GM19025 (cell line): ENCODE measurements at regions not wholly inside any gene's neighbourhood (a gene's known extent, or its start where the extent isn't known, plus 50 kb on each side); places are given as distances from the start of the nearest gene placed in this dataset.
"Not testable (repeated sequence)": the region's sequence is repeated elsewhere in the genome, so short reads cannot be mapped to it uniquely, and the experiment has no call there.

Source experiments
- ATAC-seq: cut with Tn5 transposase; IDR thresholded peaks from one replicate; pipeline ENCODE4 v1.9.1; 2021; ENCODE audit warnings: mild to moderate bottlenecking, low read depth, moderate library complexity; ENCODE audit not compliant: unreplicated experiment

DNA sequence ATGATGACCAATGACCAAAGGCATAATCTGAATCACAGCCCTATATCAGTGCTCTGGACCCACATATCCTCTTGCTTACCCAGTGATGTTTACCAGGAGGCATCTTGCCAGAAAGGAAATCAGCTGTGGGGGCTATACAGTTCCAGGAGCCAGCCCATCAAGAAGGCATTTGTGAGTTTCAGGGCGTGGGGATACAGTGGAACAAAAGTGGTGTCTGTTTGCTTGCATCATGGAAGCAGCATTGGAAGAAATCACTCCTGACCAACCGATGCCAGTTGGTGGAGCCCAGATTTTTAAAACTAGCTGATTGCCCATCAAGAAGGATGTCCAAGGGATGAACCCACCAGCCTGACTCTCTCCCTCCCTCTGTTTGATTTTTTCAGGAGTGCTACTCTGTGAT, 106.5 kb upstream of the EGFLAM start:
- ATAC-seq, result no peak

DNA sequence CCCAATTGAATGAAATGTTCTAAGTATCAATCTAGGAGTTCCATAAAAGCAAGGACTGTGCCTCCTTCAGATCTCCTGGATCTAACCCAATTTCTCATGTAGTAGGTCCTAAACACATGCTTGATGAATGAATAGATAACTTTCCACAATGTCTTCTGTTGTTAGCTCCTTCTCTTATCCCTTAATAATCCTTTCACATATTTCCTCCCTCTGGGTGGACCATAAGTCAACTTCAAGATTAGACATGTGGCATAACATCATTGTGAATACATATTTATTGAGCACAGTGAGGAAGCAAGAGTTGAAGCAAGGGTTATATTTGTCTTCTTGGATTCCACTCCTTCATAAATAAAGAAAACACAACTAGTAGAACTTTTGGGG, 108.6 kb upstream of the EGFLAM start:
- ATAC-seq, result no peak

DNA sequence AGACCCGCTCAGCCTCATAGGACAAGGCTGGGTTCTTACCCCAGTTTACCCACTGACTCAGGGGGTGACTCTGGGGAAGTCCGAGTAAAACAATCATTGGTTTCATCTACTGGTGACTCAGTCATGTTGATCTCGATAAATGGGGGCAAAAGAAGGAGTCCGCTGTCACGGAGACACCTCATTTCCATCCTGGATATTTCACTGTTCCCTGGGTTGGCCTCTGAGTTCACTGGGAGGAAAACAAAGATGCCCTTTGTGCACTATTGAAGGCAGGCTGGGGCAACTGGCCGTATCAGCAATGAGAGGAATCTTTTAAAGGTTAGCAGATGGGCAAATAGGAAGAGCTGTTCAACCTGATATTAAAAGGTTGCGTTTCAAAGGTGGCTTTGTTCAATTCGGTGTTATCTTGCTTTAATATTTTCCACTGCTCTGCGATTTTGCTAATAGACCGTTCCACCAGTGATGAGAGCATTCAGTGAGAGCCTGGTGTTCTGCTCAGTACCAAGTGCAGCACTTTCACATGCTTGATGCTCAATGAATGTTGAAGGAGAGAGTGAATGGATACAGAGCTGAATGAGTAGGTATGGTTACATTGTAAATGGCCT, 110.2 kb upstream of the EGFLAM start:
- ATAC-seq, result no peak

DNA sequence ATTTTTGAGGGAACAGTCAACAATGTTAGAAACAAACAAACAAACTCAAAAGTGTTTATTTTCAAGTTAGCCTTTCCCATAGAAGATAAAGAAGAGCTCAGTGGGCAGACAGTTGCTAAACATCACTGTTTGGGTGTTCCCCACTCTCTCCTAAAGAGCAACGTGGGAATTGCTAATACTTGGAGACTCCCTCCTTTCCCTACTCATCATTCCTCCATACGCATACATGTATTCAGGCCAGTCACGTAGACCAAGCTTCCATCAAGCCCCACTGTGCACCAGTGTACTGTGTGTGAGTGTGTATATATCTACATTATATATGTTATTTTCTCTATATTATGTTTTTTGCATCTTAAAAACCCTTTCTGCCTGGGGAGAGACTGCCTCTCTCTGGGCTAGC, 115.0 kb upstream of the EGFLAM start:
- ATAC-seq, result no peak

DNA sequence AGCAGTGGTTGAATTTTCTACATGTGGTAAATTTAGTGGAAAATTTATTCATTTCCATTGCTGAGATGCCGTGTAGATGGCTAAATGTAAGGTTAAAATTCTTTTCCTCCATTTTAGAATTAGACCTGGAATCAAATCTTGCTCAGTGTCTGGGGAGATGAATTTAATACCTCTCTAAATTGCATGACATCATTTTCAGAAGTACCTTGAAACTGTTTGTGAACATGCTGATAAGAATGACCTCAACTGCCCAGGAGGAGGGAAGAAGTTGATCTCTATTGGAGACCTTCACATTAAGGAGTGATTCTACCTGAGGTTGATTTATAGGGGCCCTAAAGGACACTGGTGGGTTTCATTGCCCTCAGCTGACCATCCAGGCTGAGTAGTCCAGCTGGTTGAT, 116.7 kb upstream of the EGFLAM start:
- no peak for ATAC-seq

DNA sequence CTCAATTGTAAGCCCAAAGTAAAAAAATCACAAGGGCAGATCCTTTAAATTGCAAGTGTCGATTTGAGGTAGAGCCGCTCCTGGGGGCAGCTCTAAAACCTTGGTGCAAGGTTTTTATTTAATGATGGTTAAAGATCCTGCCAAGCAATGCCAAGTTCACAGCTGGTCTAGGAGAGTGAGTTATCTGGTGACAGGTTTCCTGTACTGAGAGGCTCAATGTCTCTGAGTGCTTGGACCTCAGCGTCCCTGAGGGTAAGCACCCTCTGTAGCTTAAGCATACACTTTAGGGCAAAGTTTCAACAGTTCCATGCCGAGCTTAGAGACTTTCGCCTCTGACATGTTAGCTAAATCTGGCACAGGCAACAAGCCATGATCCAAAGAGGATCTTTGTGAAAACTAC, 119.8 kb upstream of the EGFLAM start:
- ATAC-seq, result no peak

DNA sequence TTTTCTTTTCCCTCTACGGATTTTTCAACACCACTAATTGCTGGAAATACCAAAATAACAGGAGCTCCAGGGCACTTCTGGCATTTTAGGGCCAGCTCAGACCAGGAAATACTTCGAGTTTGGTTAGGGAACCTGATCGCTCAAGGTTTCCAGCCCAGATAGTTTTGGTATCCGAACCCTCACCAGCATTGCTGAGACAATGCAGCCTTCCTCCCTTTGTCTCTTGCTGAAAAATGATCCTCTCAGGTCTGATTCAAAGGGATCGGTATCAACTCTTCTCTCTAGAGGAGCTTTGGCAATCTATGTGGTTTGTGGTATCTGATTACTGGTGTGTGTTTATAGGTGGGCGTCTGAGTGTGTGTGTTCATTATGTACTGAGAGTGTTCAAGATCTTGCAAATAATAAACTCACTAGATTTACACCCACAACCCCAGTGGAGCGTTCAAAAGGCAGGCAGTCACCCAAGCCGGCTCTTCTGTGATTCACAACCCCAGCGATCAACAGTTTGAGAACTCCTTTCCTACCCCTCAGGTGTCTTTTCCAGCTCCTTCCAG, 122.8 kb upstream of the EGFLAM start:
- no peak for ATAC-seq

DNA sequence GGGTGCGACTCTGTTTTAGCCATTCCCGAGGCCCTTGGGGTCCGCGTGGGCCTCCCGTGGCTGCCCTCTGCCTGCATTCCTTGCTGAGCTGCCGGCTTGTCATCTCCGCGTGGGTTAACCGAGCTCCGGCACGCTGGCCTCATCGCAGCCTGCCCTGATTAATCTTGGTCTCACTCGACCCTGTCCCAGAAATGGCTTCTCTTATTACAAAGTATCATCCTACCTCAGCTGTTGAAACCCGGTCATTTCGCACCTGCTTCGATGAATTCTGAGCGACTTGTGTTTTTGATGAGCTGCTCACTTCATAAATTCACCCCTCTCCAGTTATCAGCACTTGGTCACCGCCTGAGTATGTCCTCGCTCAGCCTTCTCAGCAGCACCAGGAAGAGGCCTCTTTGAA, 123.5 kb upstream of the EGFLAM start:
- ATAC-seq, result no peak

DNA sequence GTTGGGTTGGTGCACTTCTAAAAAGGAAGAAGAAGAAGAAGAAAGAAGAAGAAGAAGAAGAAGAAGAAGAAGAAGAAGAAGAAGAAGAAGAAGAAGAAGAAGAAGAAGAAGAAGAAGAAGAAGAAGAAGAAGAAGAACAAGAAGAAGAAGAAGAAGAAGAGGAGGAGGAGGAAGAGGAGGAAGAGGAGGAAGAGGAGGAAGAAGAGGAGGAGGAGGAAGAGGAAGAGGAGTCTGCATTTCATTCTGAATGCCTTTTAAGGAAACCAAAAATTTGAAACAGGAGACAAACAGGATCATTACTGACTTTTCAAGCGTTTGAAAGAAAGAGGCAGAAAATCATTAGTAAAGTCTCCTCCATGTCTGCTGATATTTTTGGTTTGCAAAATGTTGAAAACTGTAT, 124.1 kb upstream of the EGFLAM start:
- ATAC-seq, result not testable (repeated sequence)

DNA sequence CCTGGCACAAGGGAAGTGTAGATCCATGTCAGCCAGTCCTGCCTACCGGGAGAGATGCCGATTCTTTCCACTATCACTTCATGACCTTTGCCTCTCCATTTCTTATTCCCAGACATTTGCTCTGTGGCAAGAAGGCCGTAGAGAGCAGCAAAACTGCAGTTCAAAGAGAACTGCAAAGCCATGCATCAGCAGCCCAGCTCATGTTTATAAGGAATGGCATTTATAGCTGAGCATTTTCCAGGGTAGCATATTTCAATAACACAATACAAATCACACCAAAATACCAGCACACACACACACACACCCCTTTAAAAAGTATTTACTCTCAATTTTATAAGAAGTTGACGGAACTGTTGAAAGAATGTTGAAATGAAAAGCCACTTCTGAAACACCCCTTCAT, 126.7 kb upstream of the EGFLAM start:
- no peak for ATAC-seq

DNA sequence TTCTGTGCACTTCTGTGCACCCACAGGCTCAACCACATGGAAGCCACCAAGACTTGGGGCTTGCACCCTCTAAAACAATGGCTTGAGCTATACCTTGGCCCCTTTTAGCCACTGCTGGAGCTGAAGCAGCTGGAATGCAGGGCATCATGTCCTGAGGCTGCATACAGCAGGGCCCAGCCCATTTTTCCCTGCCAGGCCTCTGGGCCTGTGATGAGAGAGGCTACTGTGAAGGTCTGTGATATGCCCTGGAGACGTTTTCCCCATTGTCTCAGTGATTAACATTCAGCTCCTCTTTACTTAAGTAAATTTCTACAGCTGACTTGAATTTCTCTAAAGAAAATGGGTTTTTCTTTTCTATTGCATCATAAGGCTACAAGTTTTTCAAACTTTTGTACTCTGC, 134.0 kb upstream of the EGFLAM start:
- ATAC-seq, result no peak

DNA sequence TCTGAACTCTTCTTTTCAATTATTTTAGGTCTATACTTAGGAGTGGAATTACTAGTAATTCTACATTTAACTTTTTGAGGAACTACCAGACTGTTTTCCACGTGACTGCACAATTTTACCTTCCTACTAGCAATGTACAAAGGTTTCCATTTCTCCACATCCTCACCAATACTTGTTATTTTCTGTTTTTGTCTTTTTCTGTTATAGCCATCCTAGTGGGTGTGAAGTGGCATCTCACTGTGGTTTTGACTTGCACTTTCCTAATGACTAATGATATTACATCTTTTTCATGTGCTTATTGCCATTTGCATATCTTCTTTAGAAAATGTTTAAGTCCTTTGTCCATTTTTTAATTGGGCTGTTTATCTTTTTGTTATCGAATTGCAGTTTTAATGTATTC, 136.9 kb upstream of the EGFLAM start:
- no peak for ATAC-seq

DNA sequence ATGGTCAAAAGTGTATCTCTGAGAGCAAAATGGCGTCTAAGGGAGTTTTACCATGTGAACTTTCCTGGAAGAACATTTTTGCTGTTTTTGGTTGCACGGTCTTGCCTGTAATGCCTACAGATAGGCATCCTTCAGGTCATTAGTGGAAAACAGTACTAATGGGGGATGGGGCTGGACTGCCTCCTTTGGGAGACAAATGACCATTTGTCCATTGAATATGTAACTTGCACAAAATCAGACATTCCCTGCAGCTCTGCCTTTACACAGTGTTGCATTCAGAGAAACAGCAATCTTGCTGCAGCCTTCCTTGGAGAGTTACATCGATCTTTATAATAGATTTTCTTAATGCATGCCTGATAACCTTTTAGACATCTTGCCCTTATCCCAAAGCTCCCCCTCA, 138.5 kb upstream of the EGFLAM start:
- no peak for ATAC-seq

DNA sequence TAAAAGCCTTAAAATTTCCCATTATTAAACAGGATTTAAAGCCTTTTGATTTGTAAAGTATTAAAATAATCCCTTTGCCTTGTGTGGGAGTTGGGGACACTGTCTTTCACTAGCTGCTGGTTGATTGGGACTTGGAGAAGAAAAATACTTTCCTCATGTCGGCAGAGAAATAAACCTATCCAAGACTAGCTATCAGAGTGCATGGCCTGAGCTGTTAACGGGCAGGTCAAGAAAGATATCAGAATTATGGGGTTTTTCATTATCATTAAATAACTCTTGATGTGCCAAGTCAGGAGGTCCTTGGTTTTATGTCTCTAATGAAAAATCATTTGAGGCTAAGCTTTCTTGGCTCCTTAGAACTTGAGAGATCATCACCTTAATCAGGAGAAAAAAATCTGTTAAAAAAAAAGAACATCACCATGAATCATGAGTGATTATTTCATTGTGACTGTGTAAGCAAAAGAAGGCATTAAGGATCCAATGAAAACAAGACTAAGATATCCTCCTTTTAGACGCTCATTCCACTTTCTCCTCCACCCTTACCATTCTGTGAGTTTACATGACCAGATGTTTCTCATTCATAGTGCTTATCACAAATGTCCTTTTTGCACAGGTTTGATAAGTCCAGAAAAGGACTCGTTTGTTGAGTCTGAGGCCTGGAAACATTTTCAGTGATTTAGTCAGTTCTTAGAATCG, 140.4 kb upstream of the EGFLAM start:
- no peak for ATAC-seq

DNA sequence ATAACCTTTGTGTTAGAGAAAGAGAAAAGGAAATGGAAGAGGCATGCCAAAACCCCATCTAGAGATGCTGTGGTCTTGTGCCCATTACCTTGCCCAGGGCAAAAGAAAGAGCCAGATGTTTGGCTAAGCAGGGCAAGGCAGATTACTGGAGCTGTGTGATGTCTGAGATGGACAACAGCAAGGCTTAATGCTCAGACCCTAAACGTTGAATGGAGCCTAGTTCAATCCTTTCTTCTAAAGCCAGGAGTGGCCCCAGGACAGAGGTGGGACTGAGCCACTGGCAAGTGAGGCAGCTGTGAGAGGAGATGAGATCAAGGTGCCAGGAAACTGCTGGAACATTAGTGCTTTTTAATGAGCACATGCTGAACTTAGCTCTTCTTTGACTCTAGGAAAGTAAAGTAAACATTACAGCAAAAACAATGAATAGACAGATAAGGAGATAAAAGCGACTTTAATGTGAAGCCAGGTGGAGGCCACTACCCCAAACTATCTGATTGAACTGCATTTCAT, 143.0 kb upstream of the EGFLAM start:
- no peak for ATAC-seq

DNA sequence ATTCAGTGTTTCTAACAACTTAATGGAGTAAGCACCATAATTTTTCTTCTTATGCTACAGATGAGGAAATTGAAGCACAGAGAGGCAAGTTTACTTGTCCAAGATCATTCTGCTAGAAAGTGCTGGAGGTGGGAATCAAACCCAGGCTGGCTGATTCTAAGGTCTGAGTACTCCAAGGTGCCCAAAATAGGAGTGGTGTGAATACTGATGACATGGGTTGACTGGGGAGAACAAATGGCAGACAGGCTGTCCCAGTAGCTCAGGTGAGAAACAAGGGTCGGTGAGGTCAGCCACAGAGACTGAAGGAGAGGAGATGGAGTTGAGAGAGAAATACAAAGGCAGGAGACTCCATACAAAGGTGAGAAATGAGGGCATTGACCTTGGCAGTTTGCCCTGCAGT, 144.5 kb upstream of the EGFLAM start:
- no peak for ATAC-seq

DNA sequence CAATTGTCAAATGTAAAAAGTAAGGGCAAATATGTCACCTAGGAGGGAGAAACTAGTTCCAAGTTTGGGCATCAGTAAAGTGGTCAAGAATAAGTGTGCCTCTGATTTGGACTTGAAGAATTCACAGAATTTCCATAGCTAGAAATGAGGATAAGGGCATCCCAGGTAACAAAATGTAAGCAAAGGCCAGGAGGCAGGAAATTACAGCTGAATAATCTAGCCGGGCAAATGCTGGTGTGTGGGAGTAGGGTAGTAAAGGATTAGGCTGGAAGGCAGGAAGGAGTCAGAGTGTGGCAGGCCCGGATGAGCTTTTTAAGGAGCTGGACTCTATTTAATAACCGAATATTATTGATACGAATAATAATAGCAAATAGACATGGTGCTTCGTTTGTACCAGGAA, 144.9 kb upstream of the EGFLAM start:
- no peak for ATAC-seq

DNA sequence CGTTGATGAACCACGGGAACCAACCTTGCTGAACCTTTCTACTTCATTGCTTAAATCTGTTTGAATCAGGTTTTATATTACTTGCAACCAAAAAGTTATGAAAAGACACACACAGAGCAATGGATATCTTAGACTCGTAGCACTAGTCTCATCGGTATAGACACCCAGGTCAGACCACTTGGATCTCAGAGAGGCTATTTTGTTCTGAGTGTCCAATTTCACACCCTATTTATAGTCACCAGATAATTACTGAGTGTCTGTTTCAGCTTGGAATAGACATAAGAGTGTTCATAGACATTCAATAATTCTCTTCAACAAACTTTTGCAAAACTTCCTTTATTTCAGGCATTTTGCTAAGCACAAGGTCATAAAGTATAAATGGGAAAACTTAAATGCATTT, 145.4 kb upstream of the EGFLAM start:
- ATAC-seq, result no peak

DNA sequence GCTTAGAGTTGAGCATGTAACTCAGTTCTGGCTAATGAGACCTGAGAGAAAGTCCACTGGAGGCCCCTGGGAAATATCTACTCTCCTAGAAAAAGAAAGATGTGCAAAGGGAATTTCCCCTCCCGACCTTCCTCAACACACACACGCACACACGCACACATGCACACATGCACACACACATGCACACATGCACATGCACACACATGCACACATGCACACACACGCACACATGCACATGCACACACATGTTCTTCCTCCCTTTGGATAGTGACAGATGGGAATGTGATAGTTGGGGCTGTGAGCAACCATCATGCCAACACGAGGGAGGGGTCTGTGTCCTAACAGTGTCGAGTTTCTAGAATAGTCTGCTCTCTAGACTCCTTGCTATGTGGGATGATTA, 148.2 kb upstream of the EGFLAM start:
- ATAC-seq, result no peak

DNA sequence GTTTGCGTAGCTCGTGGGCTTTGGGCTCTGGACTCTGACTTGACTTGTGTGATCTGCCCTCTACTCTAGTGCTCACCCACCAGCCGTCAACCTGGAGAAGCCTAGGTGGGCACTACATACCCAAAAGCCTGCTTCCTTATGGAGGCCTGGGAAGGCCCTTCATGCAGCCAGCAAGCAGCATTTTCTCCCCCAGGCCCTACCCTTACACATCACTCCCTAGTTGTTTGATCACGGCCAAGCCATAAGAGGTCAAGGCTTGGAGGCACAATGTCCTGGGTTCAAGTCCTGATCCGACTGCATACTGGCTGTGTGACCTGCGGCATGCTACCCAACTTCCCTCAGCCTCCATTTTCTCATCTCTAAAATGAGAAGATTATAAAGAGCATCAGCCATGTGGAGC, 151.3 kb upstream of the EGFLAM start:
- no peak for ATAC-seq

DNA sequence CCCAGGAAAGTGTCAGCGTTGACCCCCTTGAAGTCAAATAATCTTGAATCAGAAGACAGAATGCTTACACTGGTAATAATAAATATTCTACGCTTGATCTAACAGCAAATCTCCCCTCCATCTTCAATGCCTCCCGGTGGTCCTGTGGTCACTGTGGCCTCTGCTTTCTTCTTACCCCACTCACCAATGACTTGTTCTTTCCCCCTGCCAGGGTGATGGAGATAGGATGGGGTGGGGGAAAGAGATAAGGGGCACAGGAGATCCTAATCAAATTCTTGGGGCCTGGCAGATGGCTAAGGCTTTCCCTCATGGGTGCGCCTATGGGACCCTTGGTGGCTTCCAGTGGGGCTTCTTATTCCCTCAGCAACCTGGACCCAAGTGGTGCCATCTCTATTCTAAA, 152.6 kb upstream of the EGFLAM start:
- ATAC-seq, result no peak

DNA sequence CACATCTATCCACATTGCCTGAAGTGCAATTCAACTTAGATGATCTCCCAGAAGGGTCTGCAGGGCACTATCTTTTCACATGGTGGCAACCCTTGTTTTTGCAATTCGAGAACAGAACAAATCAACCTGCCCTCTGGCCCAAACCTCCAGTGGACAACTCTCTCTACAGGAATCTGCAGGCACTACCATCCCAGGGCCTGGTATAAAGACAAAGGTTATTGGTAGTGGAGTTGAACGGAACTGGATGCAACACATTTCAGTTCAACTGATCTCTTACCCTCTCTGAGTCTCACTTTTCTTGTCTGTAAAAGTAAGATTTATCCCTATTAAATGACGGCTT, 153.2 kb upstream of the EGFLAM start:
- ATAC-seq, result no peak
